ENCODE measurements at regions not wholly inside any gene's neighbourhood (a gene's known extent, or its start where the extent isn't known, plus 50 kb on each side); places are given as distances from the start of the nearest gene placed in this dataset.

DNA sequence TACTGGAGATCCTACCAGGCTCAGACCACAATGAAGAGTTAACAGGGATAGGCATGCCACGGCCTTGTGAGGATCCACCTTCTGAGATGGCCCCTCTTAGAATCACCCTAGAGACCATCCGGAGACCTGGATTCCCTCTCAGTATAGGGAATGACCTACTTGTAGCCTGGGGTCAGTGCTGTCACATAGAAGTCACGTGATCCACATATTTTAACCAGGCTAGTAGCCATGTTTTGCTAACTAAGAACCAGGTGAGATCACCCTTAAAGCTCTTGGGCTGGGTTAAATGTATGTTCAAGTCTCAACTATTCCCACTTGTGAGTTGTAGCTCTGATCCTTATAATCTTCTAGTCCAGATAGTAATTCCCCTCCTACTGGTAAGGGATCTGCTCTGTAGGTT lies 215.4 kb downstream of the CCNG2 start:
- TF ChIP-seq, protein P1, sequence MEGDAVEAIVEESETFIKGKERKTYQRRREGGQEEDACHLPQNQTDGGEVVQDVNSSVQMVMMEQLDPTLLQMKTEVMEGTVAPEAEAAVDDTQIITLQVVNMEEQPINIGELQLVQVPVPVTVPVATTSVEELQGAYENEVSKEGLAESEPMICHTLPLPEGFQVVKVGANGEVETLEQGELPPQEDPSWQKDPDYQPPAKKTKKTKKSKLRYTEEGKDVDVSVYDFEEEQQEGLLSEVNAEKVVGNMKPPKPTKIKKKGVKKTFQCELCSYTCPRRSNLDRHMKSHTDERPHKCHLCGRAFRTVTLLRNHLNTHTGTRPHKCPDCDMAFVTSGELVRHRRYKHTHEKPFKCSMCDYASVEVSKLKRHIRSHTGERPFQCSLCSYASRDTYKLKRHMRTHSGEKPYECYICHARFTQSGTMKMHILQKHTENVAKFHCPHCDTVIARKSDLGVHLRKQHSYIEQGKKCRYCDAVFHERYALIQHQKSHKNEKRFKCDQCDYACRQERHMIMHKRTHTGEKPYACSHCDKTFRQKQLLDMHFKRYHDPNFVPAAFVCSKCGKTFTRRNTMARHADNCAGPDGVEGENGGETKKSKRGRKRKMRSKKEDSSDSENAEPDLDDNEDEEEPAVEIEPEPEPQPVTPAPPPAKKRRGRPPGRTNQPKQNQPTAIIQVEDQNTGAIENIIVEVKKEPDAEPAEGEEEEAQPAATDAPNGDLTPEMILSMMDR (conservative IDR thresholded peaks at IDR 0.05; ENCODE audit: low read length), result no peak
- TF ChIP-seq EZH2phosphoT487 (IDR thresholded peaks at IDR 0.05; ENCODE audit: borderline replicate concordance), result no peak
- Histone ChIP-seq H3K4me2 (ENCODE audit: low read depth, low read length, poor library complexity, severe bottlenecking) (no peak overlapping the region), H3K27me3 (ENCODE audit: insufficient read depth, low read length, poor library complexity, severe bottlenecking) (peaks cover 4% of the 10 kb centered on the region), H3F3A (ENCODE audit: low read depth) (no peaks in the 10 kb centered on the region), H3K9me3 (ENCODE audit: insufficient read depth, low read depth, low read length) (no peaks in the 10 kb centered on the region), H3K4me1 (ENCODE audit: insufficient read depth, low read length, poor library complexity, severe bottlenecking) (no peaks in the 10 kb centered on the region), H2AFZ (ENCODE audit: low read length) (no peak overlapping the region), H4K20me1 (ENCODE audit: insufficient read depth, low read length, poor library complexity, severe bottlenecking) (no peaks in the 10 kb centered on the region), H3K4me3 (ENCODE audit: low read length, poor library complexity, severe bottlenecking) (no peak overlapping the region), H3K9me2 (replicated peaks; ENCODE audit: low read depth, low read length) (no peaks in the 10 kb centered on the region), H3K79me2 (ENCODE audit: insufficient read depth, low read length) (no peaks in the 10 kb centered on the region), H3K9ac (ENCODE audit: low read depth, low read length, poor library complexity, severe bottlenecking) (no peak overlapping the region), H3K36me3 (ENCODE audit: insufficient read depth, low read length) (no peaks in the 10 kb centered on the region)

DNA sequence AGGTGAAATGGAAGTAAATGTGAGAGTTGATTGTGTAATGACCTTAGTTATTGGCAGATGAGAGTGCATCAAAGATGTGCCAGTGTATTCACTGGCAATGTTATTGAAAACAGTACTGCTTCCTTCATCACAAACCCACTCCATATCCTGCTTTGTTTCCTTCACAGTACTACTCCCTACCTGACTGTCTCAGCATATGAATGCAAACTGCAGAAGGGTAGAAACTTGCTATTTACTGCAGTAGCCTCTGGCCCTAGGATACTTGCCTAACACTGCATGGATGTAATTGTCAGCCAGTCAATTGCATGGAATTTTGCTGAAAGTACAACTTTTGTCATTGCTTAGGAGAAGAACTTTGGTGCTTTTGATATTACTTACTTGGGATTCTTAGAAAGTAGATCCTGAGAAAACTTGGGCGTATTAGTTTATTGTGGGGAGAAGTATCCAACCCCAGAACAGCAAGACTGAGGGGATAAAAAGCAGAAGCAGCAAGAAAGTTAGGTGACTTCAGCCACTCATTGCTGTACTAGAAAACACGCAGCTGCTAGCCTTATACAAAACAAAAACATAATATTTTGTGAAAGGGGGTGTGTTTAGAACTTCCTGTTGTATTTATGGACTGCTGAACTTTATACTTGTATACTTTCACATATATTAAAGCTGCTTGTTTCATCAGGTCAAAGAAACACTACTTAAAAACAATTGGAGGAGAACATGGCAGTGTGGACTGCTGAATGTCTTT lies 219.0 kb downstream of the CCNG2 start:
- no peaks in the 10 kb centered on the region for H3K79me2 ChIP-seq (ENCODE audit: insufficient read depth, low read length)
- TF ChIP-seq, protein P1 (conservative IDR thresholded peaks at IDR 0.05; ENCODE audit: low read length), result no peak
- TF ChIP-seq EZH2phosphoT487 (IDR thresholded peaks at IDR 0.05; ENCODE audit: borderline replicate concordance), result no peak
- no peaks in the 10 kb centered on the region for H3K9me3 ChIP-seq (ENCODE audit: insufficient read depth, low read depth, low read length)
- no peak overlapping the region for H2AFZ ChIP-seq (ENCODE audit: low read length)
- H3K4me2 ChIP-seq (ENCODE audit: low read depth, low read length, poor library complexity, severe bottlenecking), result no peak overlapping the region
- no peaks in the 10 kb centered on the region for H3K9me2 ChIP-seq (replicated peaks; ENCODE audit: low read depth, low read length)
- no peaks in the 10 kb centered on the region for H4K20me1 ChIP-seq (ENCODE audit: insufficient read depth, low read length, poor library complexity, severe bottlenecking)
- no peaks in the 10 kb centered on the region for H3K36me3 ChIP-seq (ENCODE audit: insufficient read depth, low read length)
- H3K27me3 ChIP-seq (ENCODE audit: insufficient read depth, low read length, poor library complexity, severe bottlenecking), result peaks cover 14% of the 10 kb centered on the region
- no peak overlapping the region for H3K9ac ChIP-seq (ENCODE audit: low read depth, low read length, poor library complexity, severe bottlenecking)
- no peaks in the 10 kb centered on the region for H3K4me1 ChIP-seq (ENCODE audit: insufficient read depth, low read length, poor library complexity, severe bottlenecking)
- H3F3A ChIP-seq (ENCODE audit: low read depth), result no peaks in the 10 kb centered on the region
- H3K4me3 ChIP-seq (ENCODE audit: low read length, poor library complexity, severe bottlenecking), result no peak overlapping the region

DNA sequence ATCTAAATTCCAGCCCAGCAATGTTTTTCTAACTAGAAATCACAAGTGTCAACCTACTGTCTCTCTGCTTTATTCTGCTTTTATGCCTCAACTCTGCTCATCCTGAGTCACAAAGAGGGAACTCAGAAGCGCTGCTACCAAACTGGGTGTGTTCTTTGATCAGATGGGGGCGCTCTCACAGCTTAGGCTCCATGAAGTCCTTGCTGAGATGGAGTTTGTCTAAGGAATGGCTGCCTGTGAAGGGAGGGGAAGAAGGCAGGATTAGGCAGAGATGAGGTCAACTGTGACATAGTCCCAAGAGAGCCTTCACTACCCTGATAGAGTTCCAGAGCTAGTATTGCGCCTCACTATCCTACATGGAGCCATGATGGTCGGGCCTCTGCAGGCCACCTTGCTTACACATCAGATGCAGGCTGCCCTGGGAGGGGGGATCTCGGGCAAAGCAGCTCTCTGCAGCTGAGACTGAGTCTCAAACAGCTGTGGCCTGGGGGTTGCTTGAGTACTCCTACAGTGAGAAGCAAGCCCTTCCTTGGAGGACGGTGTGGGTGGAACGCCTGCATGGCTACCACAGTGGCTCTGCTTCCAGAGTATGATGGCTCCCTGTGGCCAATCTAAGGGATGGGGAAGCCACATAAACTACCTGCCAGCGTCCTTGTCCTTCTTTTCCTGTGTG lies 219.9 kb downstream of the CCNG2 start:
- Histone ChIP-seq H3K27me3 (ENCODE audit: insufficient read depth, low read length, poor library complexity, severe bottlenecking) (peaks cover 17% of the 10 kb centered on the region), H3K4me2 (ENCODE audit: low read depth, low read length, poor library complexity, severe bottlenecking) (no peak overlapping the region), H3K9ac (ENCODE audit: low read depth, low read length, poor library complexity, severe bottlenecking) (no peak overlapping the region), H2AFZ (ENCODE audit: low read length) (no peak overlapping the region), H3K4me3 (ENCODE audit: low read length, poor library complexity, severe bottlenecking) (no peak overlapping the region), H4K20me1 (ENCODE audit: insufficient read depth, low read length, poor library complexity, severe bottlenecking) (no peaks in the 10 kb centered on the region), H3K9me3 (ENCODE audit: insufficient read depth, low read depth, low read length) (no peaks in the 10 kb centered on the region), H3F3A (ENCODE audit: low read depth) (no peaks in the 10 kb centered on the region), H3K9me2 (replicated peaks; ENCODE audit: low read depth, low read length) (no peaks in the 10 kb centered on the region), H3K4me1 (ENCODE audit: insufficient read depth, low read length, poor library complexity, severe bottlenecking) (no peaks in the 10 kb centered on the region), H3K79me2 (ENCODE audit: insufficient read depth, low read length) (no peaks in the 10 kb centered on the region), H3K36me3 (ENCODE audit: insufficient read depth, low read length) (no peaks in the 10 kb centered on the region)
- TF ChIP-seq EZH2phosphoT487 (IDR thresholded peaks at IDR 0.05; ENCODE audit: borderline replicate concordance), result no peak

Measured in Loucy (cell line).